ENCODE measurements at regions not wholly inside any gene's neighbourhood (a gene's known extent, or its start where the extent isn't known, plus 50 kb on each side); places are given as distances from the start of the nearest gene placed in this dataset.

DNA sequence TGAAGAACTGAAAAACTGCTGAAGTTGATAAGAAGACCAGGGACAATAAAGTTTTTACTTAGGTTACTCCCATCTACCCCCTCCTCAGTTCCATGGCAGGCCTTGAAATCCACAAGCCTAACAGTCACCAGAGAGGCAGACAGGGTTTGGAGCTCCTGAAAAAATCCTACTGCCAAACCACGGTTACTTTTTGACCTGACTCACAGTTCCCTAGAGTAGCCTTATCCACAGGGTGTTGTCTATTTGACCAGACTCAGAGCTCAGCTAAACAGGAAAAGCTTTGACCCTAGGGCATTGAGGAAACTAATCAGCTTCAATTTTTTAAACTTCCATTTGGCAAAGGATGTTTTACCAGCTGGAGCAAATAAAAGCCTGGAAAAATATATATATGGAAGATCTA is 257.7 kb upstream of the NT5E start:
- no peaks in the 10 kb centered on the region for H3K36me3 Mint-ChIP-seq (ENCODE audit: low read depth)
- H3K4me1 Mint-ChIP-seq, result peaks cover 13% of the 10 kb centered on the region
- no peak overlapping the region for H3K4me3 Mint-ChIP-seq
- TF ChIP-seq, protein P1, sequence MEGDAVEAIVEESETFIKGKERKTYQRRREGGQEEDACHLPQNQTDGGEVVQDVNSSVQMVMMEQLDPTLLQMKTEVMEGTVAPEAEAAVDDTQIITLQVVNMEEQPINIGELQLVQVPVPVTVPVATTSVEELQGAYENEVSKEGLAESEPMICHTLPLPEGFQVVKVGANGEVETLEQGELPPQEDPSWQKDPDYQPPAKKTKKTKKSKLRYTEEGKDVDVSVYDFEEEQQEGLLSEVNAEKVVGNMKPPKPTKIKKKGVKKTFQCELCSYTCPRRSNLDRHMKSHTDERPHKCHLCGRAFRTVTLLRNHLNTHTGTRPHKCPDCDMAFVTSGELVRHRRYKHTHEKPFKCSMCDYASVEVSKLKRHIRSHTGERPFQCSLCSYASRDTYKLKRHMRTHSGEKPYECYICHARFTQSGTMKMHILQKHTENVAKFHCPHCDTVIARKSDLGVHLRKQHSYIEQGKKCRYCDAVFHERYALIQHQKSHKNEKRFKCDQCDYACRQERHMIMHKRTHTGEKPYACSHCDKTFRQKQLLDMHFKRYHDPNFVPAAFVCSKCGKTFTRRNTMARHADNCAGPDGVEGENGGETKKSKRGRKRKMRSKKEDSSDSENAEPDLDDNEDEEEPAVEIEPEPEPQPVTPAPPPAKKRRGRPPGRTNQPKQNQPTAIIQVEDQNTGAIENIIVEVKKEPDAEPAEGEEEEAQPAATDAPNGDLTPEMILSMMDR (conservative IDR thresholded peaks at IDR 0.05), result no peak
- H3K9me3 Mint-ChIP-seq, result peaks cover 23% of the 10 kb centered on the region
- Histone ChIP-seq H3K27ac (ENCODE audit: low read depth, low read length) (no peak overlapping the region), H3K36me3 (ENCODE audit: control insufficient read depth, insufficient read depth, low read length) (no peaks in the 10 kb centered on the region), H3K4me1 (ENCODE audit: control insufficient read depth, insufficient read depth, low read length) (peaks cover 8% of the 10 kb centered on the region), H3K9ac (ENCODE audit: extremely low read depth, low read length, poor library complexity, severe bottlenecking) (no peak overlapping the region), H3K27me3 (ENCODE audit: control insufficient read depth, insufficient read depth, low read length, poor library complexity, severe bottlenecking) (no peaks in the 10 kb centered on the region), H3K9me3 (ENCODE audit: control insufficient read depth, low read length) (peaks cover 43% of the 10 kb centered on the region), H3K4me3 (ENCODE audit: low read length) (no peak overlapping the region)
- 87% methylated on average over 1 of the region's 1 CpG; no CpG with 5 or more reads in 1 of the 2 experiments for WGBS, 2 experiments (ENCODE audit: insufficient coverage in 1 of 2, insufficient read length in 1 of 2)
- no peaks in the 10 kb centered on the region for H3K27me3 Mint-ChIP-seq (ENCODE audit: insufficient read depth)
- H3K27ac Mint-ChIP-seq, result no peak overlapping the region
- DNase-seq, result no peak

DNA sequence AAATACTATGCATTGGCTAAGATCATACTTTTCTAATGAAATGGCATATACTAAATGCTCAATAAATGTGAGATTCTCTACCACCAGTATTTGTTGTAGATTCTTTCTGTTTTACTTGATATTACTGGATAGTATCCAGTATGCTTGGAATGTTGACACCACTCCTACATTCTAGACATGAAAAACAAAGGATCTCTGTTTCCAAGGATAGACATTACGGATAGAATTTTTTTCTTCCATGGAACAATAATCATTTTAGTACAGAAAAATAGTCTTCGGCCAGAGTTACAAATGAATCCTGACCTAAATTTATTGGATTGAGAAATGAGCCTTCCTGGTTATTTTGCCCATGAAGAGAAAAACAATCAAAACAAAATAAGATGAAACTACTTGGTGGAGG is 258.2 kb upstream of the NT5E start:
- Histone ChIP-seq H3K27me3 (ENCODE audit: control insufficient read depth, insufficient read depth, low read length, poor library complexity, severe bottlenecking) (no peaks in the 10 kb centered on the region), H3K4me1 (ENCODE audit: control insufficient read depth, insufficient read depth, low read length) (peaks cover 13% of the 10 kb centered on the region), H3K9ac (ENCODE audit: extremely low read depth, low read length, poor library complexity, severe bottlenecking) (no peak overlapping the region), H3K27ac (ENCODE audit: low read depth, low read length) (no peak overlapping the region), H3K4me3 (ENCODE audit: low read length) (no peak overlapping the region), H3K9me3 (ENCODE audit: control insufficient read depth, low read length) (peaks cover 43% of the 10 kb centered on the region), H3K36me3 (ENCODE audit: control insufficient read depth, insufficient read depth, low read length) (no peaks in the 10 kb centered on the region)
- Mint-ChIP-seq H3K4me1 (peaks cover 18% of the 10 kb centered on the region), H3K36me3 (ENCODE audit: low read depth) (no peaks in the 10 kb centered on the region), H3K27ac (no peak overlapping the region), H3K9me3 (peaks cover 23% of the 10 kb centered on the region), H3K27me3 (ENCODE audit: insufficient read depth) (no peaks in the 10 kb centered on the region), H3K4me3 (no peak overlapping the region)
- TF ChIP-seq, protein P1 (conservative IDR thresholded peaks at IDR 0.05), result no peak
- WGBS, 2 experiments (ENCODE audit: insufficient coverage in 1 of 2, insufficient read length in 1 of 2), result 88 to 100% methylated on average over 2 of the region's 2 CpGs
- DNase-seq, result no peak

DNA sequence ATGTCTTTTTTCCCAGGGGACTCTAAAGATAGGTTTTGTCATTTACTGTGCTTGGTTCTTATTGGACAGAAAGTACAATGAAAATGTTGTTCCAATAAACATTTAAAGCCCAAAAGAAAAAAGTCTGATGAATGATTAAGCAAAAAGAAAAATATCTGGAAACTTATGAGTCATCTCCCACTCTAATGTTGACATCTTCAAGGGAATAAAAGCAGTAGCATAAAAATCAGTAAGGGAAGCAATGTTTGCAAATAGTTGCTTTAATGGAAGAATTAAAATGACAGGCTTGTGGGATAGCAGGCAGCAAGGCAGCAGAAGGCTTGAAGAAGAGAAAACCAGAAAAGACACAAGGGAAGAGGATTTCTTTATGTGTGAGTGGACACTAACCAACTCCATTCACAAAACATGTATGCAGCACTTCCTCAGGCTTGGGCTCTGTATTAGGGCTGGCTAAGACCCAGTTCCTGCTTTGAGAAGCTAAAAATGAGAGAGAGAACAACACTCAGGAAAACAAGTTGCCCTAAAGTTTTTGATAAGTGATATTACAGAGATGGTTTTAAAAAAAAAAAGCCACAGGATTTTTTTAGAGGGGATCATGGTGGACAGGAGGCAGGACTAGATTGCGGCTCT is 263.2 kb upstream of the NT5E start:
- Histone ChIP-seq H3K9me3 (ENCODE audit: control insufficient read depth, low read length) (peaks cover 26% of the 10 kb centered on the region), H3K36me3 (ENCODE audit: control insufficient read depth, insufficient read depth, low read length) (no peaks in the 10 kb centered on the region), H3K4me3 (ENCODE audit: low read length) (no peak overlapping the region), H3K4me1 (ENCODE audit: control insufficient read depth, insufficient read depth, low read length) (peaks cover 15% of the 10 kb centered on the region), H3K27me3 (ENCODE audit: control insufficient read depth, insufficient read depth, low read length, poor library complexity, severe bottlenecking) (no peaks in the 10 kb centered on the region), H3K9ac (ENCODE audit: extremely low read depth, low read length, poor library complexity, severe bottlenecking) (no peak overlapping the region), H3K27ac (ENCODE audit: low read depth, low read length) (no peak overlapping the region)
- Mint-ChIP-seq H3K9me3 (peaks cover 20% of the 10 kb centered on the region), H3K27ac (no peak overlapping the region), H3K36me3 (ENCODE audit: low read depth) (no peaks in the 10 kb centered on the region), H3K27me3 (ENCODE audit: insufficient read depth) (no peaks in the 10 kb centered on the region), H3K4me1 (peaks cover 21% of the 10 kb centered on the region), H3K4me3 (no peak overlapping the region)
- TF ChIP-seq, protein P1 (conservative IDR thresholded peaks at IDR 0.05), result no peak
- no peak for DNase-seq
- 97% methylated on average over 1 of the region's 1 CpG; no CpG with 5 or more reads in 1 of the 2 experiments for WGBS, 2 experiments (ENCODE audit: insufficient coverage in 1 of 2, insufficient read length in 1 of 2)
